GM21723 (cell line): ENCODE measurements at regions not wholly inside any gene's neighbourhood (a gene's known extent, or its start where the extent isn't known, plus 50 kb on each side); places are given as distances from the start of the nearest gene placed in this dataset.

Experiments
- ATAC-seq: cut with Tn5 transposase; IDR thresholded peaks from one replicate; pipeline ENCODE4 v1.9.1; 2021; ENCODE audit warnings: mild to moderate bottlenecking, moderate library complexity; ENCODE audit not compliant: unreplicated experiment

DNA sequence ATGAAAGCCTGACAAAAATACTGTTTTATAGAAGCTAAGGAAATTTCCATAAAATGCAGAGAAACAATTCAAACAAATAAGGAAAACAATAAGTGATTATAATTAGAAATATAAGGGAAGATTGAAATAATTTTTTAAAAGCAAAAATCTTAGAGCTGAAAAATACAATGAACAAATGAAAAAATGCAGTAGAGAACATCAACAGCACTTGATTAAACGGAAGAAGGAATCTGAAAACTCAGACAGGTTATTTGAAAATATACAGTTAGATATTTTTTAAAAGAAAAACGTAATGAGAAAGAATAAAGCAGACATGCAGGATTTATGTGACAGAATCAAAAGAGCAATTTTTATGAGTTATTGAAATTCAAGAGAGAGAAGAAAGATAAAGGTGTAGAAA lies 279.1 kb upstream of the MAGI2 start:
- no peak for ATAC-seq

DNA sequence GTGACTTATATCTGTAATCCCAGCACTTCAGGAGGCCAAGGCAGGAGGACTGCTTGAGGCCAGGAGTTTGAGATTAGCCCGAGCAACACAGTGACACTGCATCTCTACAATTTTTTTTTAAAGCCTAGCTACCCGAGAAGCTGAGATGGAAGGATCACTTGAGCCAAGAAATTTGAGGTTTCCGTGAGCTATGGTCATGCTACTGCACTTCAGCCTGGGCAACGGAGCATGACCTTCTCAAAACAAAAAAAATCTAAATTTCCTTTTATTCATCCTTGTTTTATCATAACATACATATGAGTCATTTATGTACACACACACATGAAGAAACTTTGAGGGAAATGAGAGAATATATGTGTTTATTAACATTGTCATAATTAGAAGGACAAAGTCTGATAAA lies 277.5 kb upstream of the MAGI2 start:
- no peak for ATAC-seq

DNA sequence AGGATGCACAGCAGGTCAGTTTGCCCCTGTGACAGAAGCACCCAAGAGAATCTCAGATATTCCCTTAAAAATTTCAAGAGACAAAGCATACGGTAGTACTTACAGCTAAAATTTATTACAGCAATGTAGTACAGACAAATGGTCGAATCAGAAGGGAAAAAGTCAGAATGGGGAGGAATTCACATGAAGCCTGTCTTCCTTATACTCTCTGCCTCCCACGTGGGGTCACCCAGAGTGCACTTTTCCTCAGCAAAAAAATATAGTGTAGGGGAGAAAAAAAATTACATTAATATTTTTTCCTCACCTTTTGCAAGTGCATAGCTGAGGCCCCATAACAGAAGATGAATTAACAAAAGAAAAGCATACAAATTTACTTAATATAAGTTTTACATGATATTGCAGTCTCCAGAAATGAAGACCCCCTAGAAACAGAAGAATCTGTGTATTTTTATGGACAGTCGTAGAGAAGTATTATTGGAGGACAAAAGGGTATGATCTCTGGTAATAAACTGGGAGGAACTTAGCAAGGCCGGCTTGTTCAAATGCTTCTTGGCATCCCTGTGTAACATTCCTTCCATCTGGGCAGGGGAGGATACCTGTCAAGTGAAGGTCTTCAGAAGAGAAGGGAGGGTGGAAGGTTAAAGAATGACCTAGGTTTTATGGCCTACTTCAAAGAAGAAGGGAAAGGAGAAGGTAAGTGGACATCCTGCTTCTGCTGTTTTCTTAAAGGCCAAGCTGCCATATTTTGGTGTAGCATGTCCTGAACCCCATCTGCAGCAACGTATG lies 270.6 kb upstream of the MAGI2 start:
- no peak for ATAC-seq

DNA sequence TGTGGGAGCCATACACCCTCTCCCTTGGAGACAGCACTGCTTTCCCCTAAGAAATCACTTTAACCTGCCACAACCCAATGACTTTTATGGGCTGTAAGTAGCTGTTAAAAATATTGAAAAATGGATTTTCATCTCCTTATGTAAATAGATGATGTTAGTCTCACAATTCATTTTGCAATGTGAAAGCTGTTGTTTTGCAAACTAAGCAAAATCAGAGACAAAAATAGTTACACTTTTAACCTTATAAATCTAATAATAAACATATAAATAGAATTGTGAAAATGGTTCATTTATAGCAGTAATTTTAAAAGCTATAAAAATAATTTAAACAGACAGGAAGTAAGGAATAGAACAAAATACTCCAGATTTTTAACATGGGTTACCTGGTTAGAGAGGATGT lies 268.8 kb upstream of the MAGI2 start:
- no peak for ATAC-seq

DNA sequence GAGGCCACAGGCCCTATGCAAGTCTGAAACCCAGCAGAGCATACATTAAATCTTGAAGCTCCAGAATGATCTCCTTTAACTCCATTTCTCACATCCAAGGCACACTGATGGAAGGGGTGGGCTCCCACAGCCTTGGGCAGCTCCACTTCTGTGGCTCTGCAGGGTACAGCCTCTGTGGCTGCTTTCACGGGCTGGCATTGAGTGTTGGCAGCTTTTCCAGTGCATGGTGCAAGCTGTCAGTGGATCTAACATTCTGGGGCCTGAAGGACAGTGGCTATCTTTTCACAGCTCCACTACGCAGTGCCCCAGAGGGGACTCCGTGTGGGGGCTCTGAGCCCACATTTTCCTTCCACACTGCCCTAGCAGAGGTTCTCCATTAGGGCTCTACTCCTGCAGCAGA lies 265.7 kb upstream of the MAGI2 start:
- ATAC-seq = no peak

DNA sequence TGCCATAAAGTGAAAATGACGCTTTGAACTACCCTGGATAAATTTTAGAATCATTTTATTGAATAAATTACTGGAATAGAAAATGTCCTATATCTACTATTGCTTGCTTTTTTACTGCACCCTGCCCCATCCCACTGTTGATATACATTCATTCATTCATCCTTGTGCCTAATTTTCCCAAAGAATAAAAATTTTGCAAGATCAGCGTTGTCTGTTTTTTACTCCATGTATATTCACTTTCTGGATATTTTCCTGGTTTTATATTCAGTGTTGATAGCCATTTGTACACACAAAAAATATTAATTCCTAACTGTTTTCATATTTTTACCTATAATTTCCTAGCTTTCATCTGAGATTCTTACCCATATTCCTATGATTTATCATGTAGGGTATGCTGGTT lies 262.9 kb upstream of the MAGI2 start:
- no peak for ATAC-seq

DNA sequence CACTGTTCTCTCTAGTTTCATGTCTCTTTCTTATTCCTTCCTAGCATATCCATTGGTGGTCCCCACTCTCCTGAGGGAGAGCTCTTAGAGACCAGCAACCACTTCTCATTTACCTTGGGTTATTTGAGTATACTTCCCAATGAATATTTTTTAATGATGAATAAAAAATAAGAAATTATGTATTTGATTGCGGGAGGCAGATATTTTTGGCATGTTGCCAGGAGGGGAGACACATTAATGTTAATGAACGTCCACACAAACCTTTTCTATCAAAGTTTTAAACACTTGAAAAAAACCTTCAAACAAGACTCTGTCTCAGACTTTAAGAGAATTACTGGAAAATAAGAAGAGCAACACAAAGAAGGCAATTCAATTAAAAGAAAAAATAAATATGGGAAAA lies 260.6 kb upstream of the MAGI2 start:
- no peak for ATAC-seq

DNA sequence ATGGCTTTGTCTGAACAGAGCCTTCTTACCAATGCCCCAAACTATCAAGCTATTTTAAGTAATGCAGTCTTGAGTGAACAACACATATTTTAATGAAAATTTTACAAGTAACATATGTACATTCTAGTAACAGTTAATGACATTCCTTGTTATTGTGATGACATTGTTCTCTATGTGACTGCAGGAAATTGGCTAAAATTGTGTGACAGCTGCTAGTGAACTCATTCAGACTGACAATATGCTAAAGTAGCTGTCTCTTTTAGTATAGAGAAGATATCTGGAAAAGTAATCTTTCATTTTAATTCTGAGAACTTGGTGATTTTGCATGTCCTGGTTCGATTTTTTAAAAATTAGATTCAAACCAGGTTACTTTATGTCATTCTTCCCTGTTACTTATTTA lies 259.8 kb upstream of the MAGI2 start:
- no peak for ATAC-seq

DNA sequence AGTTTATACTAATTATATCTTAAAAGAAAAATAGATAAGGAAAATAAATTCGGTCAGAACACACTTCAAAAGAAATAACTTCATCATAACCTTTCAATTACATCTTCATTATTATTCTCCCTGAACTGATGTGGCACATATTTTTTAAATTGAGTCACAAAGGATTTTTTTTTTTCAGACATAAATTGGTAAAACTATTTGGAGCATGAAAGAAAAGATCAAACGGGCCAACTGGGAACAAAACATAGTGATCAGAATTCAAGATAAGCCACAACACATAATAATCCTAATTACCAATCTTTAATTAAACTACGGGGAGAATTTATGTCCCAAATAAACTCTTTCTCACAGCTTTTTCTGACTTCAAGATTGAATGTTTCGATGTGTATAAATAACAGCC lies 258.2 kb upstream of the MAGI2 start:
- no peak for ATAC-seq

DNA sequence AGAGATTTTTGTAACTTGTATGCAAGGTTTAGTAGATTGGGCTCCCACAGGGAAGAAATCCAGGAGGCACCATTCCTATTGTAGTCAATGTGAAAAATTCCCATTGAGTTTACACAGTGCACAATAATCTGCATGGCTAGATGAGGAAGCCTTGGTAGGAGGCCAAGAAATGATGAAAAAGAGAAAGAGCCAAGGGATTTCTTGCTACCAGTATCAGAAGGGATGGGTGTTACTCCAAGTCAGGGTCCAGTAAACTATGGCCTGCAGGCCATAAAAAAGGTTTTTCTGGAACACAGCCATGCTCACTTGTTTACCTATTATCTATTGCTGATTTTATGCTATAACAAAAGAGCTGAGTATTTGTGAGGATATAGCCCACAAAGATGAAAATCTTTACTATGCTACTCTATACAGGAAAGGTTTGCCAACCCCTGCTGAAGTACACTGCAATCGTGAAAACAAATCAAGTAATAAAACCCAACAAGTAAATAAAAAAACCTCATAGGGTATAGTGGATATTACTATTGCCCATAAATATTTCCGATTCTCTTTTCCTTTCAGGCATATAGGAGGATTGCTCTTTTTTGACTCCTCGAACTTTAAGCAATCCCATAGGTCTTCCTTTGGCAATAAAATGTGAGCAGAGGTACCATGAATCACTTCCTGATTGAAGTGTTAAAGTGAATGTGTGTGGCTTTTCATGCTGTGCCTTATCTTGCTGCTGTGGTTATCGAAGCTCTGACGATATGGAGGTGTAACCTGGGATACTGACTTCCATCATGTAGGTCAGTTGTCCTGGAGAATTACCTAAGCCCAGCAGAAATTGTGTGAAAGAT lies 256.3 kb upstream of the MAGI2 start:
- no peak for ATAC-seq

DNA sequence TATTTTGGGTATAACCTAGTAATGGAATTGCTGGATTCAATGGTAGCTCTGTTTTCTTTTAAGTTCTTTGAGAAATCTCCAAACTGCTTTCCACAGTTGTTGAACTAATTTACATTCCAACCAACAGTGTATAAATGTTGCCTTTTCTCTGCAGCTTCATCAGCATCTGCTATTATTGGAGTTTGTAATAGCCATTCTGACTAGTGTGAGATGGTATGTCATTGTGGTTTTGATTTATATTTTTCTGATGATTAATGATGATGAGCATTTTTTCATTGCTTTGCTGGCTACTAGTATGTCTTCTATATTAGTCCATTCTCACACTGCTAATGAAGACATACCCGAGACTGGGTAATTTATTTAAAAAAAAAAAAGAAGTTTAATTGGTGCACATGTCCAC lies 248.6 kb upstream of the MAGI2 start:
- no peak for ATAC-seq

DNA sequence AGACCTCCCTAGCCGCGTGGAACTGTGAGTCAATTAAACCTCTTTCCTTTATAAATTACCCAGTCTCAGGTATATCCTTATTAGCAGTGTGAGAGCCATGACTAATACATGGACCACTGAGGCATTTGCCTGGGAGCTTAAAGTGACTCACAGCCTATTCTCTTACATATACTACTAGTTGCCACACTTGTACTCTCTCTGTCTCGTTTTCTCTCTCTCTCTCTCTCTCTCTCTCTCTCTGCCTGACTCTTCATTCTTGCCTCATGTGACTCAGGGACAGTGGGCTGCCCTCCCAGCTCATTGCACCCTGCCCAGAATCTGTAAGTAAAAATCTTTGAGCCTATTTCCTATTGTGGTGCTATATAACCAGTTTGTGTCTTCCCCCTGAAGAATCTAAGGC lies 238.5 kb upstream of the MAGI2 start:
- no peak for ATAC-seq

DNA sequence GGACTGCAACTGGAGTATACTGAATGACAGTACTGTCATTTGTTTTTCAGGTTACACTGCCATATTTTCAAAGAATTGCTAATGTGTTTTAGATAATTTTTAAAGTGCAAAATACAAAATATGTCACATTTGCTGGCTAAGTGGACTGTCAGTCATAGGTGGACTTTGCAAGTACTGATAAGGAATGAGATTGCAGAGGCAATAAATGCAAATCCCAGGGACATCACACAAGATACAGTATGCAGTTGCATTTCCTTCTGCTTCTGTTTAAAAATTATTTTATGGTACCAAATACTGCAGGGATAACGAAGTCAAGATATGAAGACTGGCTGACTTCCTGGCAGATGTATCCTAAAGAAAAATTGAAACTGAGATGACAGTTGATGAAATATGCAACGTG lies 237.6 kb upstream of the MAGI2 start:
- ATAC-seq = no peak

DNA sequence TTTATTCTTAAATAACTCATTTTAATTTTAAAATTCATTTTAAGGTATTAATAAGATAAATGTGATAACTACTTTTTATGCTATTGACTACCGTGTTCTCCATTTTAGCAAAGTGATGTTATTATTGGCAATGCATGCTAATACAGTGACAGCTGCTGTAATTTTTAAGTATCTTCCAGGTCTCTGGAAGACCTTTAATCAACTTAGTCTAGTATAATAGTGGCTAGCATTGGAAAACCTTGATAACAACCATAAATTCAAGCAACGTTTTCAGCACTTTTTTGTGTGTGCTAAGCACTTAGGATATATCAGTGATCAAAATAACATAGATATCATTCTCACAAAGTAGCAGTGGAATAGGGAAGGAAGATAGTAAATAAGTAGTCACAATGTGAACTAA lies 230.9 kb upstream of the MAGI2 start:
- no peak for ATAC-seq

DNA sequence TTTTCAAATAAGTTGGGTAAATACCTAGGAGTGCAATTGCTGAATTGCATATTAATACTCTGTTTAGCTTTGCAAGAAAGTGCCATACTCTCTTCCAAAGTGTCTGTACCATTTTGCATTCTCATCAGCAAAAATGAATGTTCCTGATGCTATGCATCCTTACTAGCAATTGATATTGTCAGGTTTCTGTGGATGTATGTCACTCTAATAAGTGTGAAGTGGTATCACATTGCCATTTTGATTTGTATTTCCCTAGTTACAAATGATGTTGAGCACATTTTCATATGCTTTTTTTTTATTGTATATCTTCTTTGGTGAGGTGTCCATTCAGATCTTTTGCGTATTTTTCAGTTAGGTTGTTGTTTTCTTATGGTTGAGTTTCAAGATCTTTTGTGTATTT lies 230.4 kb upstream of the MAGI2 start:
- ATAC-seq = no peak

DNA sequence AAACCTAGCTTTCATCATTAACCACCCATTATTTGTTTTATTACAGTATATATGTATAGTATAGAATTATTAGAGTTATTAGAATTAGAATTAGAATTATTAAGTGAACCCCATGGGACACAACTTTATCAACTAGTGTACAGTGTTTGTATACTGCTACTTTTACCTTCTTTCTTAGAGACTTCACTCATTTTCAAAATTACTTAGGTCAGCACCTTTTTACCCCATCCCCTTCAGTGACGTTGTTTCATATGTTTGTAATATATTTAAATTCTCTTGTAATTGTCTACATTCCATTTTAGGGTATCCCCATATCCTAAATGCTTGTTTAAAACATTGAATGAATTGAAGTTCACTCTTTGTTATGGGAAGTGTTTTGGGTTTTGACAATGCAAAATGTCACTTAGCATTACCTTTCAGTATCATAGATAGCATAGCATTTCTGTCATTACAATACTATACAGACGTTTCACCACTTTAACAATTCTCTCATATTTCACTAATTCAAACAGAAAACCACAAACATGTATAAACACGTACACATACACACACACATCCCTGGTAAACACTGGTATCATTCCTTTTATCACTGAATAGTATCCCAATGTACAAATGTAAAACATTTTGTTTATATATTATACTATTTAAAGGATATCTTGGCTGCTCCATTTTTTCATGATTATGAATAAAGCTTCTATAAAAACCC lies 229.9 kb upstream of the MAGI2 start:
- no peak for ATAC-seq

DNA sequence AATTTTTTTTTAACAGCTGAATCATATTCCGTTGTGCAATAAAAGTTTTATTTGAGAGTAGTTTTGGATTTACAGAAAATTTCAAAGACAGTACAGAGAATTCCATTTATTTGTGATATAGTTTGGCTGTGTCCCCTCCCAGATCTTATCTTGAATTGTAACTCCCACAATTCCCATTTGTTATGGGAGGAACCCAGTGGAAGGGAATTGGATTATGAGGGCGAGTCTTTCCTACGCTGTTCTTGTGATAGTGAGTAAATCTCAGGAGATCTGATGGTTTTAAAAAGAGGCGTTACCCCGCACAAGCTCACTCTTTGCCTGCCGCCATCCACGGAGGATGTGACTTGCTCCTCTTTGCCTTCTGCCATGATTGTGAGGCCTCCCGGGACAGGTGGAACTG lies 228.0 kb upstream of the MAGI2 start:
- ATAC-seq = no peak

DNA sequence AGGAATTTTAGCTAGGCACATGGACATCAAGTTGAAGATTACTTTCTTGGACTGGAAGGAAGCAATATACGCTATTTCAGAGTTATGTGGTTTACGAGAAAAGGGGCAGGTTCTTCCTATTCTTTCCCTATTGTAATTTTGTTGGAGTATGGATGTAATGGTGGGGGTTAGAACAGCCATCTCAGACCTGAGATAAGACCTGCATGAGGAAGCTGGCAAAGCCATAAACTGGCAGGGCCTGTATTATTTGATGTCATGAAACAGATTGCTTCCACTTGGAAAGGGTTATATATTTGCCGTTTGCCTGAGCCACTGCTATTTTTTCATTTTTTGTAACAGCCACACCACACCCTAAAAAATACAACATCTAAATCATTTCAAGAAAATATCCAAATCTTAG lies 220.5 kb upstream of the MAGI2 start:
- ATAC-seq = no peak

DNA sequence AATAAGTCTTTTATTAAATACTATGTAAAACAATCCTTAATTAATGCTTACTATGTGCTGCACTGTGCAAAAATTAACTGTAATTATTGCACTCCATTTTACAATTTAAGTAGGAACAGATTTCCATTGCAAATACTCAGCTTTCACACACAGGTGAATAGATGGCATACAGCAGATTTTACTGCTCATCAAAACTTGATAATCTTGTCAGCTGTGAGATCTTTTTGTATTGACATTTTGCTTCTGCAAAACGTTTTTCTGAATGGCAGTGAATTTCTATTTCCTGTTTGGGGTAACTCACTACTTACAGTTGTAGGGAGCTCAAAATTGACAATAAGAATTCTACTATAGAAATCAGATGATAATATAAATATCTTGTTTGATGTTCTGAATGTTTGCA lies 220.0 kb upstream of the MAGI2 start:
- ATAC-seq = no peak

DNA sequence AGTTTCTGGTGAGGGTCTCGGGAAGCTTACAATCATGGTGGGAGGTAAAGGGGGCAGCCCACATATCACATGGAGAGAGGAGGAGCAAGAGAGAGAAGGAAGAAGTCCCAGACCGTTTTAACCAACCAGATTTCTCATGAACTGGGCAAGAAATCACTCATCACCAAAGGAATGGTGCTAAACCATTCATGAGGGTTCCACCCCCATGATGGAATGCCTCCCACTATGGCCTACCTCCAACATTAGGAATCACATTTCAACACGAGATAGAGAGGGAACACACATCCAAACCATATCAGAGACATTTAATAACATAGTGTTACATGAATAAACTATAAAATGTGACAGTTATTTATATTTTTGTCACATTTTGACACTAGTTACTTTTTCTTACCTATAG lies 214.8 kb upstream of the MAGI2 start:
- no peak for ATAC-seq

DNA sequence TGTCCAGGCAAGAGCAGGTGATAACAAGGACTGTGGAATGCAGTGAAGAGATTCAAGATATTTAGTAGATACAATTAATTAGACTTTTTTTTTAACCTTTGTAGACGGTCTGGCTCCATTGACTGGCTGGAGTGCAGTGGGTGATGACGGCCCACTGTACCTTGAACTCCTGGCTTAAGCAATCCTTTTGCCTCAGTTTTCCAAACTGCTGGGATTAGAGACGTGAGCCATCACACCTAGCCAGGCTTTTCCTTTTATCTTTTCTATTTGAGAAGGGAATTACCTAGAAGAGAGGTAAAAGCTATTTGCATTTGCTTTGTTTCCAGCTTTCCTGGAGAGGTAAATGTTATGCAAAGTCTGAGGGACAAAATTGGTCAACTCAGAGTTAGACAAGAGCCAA lies 213.0 kb upstream of the MAGI2 start:
- ATAC-seq = no peak
